HG02623 (cell line): ENCODE measurements at regions not wholly inside any gene's neighbourhood (a gene's known extent, or its start where the extent isn't known, plus 50 kb on each side); places are given as distances from the start of the nearest gene placed in this dataset.
"Not testable (repeated sequence)": the region's sequence is repeated elsewhere in the genome, so short reads cannot be mapped to it uniquely, and the experiment has no call there.

Experiments used
- ATAC-seq: cut with Tn5 transposase; IDR thresholded peaks from one replicate; pipeline ENCODE4 v1.9.1; 2021; ENCODE audit warnings: moderate library complexity; ENCODE audit not compliant: unreplicated experiment

- ATAC-seq = no peak
Measured at GRCh38 chr13:91233291-91233690, 114.2 kb upstream of the MIR17HG start.

GRCh38 chr13:91236182-91236581 is 111.3 kb upstream of the MIR17HG start:
- ATAC-seq = no peak

- no peak for ATAC-seq
Measured at GRCh38 chr13:91236921-91237320, 110.6 kb upstream of the MIR17HG start.

- no peak for ATAC-seq
Measured at GRCh38 chr13:91238036-91238435, 109.5 kb upstream of the MIR17HG start.

GRCh38 chr13:91240341-91240740 is 107.1 kb upstream of the MIR17HG start:
- ATAC-seq = no peak

- ATAC-seq = no peak
Measured at GRCh38 chr13:91241221-91241933, 106.1 kb upstream of the MIR17HG start.

GRCh38 chr13:91242652-91243051 is 104.8 kb upstream of the MIR17HG start:
- no peak for ATAC-seq

- ATAC-seq = no peak
Measured at GRCh38 chr13:91245288-91245687, 102.2 kb upstream of the MIR17HG start.

GRCh38 chr13:91247768-91248167 is 99.7 kb upstream of the MIR17HG start:
- no peak for ATAC-seq

- no peak for ATAC-seq
Measured at GRCh38 chr13:91248249-91248648, 99.2 kb upstream of the MIR17HG start.

- no peak for ATAC-seq
Measured at GRCh38 chr13:91249370-91249769, 98.1 kb upstream of the MIR17HG start.

- no peak for ATAC-seq
Measured at GRCh38 chr13:91249861-91250260, 97.6 kb upstream of the MIR17HG start.

- ATAC-seq = not testable (repeated sequence)
Measured at GRCh38 chr13:91251573-91251972, 95.9 kb upstream of the MIR17HG start.

GRCh38 chr13:91264484-91264883 is 83.0 kb upstream of the MIR17HG start:
- no peak for ATAC-seq

- no peak for ATAC-seq
Measured at GRCh38 chr13:91269237-91269636, 78.2 kb upstream of the MIR17HG start.

- ATAC-seq = no peak
Measured at GRCh38 chr13:91270031-91270430, 77.5 kb upstream of the MIR17HG start.

GRCh38 chr13:91272235-91272777 is 75.2 kb upstream of the MIR17HG start:
- no peak for ATAC-seq

GRCh38 chr13:91273675-91274074 is 73.8 kb upstream of the MIR17HG start:
- no peak for ATAC-seq

GRCh38 chr13:91277013-91277676 is 70.3 kb upstream of the MIR17HG start:
- ATAC-seq = no peak

GRCh38 chr13:91278291-91278690 is 69.2 kb upstream of the MIR17HG start:
- ATAC-seq = no peak

GRCh38 chr13:91278888-91279287 is 68.6 kb upstream of the MIR17HG start:
- ATAC-seq = peak; percentile 50

- ATAC-seq = no peak
Measured at GRCh38 chr13:91280801-91281200, 66.7 kb upstream of the MIR17HG start.
